Hematopoietic multipotent progenitor cell treated with erythropoietin and hydrocortisone succinate and interleukin-3 and kit ligand, for 4 days (in vitro differentiated cells): ENCODE measurements at regions not wholly inside any gene's neighbourhood (a gene's known extent, or its start where the extent isn't known, plus 50 kb on each side); places are given as distances from the start of the nearest gene placed in this dataset.
"Not testable (repeated sequence)": the region's sequence is repeated elsewhere in the genome, so short reads cannot be mapped to it uniquely, and the experiment has no call there.

Experiments used
- DNase-seq: peaks from one replicate; pipeline ENCODE4 v3.0.0-alpha.2; 2015

DNA sequence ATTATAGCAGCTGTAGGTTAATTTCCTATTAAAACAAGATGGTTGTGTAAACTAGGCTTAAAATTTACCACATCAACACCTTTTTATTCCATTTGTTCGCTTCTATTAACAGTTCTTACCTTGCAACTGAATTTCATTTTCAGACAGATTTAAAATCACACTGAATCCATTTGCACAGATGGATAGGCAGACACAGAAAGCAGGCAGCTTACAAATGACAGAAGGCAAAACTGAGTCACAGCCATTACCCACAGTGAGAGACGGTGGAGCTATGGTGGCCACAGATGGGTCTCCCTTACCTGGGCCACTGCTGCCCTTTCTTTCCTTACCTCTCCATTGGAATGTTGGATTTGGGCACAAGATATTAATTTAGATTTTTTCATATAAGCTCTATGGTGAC, 1567.8 kb upstream of the SLC10A2 start:
- DNase-seq = no peak

DNA sequence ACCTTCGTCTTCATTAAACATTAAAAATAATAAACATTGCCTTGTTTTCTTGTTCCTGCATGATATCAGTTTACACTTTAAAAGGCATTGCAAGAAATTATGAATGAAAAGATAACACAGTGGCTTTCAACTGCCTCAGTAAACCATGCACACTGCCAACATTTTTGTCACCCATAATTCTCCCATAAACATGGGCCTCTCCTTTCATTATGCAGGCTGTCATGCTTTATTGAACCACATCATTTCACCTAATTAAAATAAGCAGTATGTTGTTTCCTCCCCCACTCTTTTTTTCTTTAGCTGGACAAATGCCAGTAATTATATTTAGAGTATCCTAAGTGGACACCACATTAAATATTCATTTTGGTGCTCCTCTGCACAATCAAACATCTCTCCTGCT, 1566.5 kb upstream of the SLC10A2 start:
- no peak for DNase-seq

DNA sequence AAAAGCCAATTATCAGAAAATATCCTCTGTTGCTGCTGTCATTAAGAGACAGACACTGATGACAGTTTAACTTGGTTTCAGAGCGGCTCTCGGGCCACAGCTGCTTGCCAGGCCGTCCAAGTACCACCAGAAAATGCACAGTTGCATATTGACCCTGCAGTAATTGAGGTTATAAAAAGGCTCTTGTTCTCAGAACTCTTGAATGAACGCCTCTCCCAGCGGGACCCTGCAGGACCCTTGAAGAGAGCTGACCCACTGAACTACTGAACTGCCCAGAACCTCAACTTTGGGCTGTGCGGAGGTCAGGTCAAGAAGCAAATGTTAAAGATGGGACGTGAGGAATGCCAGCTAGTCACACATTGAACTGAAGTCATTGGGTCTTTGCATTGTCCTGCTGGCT, 1559.0 kb upstream of the SLC10A2 start:
- DNase-seq = no peak

DNA sequence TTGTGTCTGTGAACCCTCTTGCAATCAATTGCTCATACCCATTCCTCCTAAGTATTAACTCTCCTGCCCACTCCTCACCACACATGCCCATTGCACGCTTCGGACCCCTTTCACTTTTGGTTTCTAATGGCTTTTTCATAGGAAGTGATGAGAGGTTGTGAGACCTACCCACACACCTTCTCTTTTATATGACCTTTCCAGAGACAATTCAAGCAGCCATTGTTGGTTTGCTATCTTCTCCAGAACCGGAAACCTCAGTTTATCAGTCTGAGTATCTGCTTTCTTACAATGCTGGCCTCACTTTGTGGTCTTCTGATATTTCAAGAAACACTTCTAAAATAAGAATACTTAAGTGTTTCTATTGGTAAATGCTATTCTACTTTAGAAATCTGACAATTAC, 1550.8 kb upstream of the SLC10A2 start:
- no peak for DNase-seq

DNA sequence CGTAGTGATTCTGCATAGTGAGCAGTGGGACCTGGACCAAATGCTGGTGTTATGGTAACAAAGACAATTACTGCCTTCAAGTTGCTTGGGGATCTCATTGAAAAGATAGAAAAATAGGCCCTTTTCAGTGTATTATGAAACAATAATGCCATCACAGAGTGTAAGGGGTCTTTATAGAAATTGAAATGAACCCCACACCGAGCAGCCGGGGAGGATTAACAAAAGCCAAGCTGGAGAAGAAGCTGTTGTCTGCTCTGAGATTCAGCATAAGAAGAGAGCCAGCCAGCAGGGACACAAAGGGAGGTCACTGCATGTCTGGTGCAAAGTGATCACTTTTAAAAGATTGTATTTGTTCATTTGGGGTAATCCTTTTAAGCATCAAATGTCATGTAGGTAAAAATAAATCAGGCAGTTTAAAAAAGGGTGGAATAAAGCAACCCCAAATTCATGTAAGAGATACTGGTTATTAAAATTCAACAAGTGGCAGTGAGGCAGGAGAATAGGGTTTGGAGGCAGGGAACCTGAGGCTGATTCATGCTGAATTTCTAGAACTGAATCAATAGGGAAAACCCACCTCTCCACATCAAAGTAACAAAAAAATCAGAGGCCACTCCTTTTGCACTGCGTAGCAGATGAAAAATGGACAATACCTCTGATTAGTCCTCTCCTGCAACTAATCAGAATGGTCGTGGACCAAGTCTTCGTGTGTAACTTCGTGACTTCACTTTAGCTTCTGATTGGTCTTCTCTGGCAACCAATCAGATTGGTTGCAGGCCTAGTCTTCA, 1548.3 kb upstream of the SLC10A2 start:
- no peak for DNase-seq

DNA sequence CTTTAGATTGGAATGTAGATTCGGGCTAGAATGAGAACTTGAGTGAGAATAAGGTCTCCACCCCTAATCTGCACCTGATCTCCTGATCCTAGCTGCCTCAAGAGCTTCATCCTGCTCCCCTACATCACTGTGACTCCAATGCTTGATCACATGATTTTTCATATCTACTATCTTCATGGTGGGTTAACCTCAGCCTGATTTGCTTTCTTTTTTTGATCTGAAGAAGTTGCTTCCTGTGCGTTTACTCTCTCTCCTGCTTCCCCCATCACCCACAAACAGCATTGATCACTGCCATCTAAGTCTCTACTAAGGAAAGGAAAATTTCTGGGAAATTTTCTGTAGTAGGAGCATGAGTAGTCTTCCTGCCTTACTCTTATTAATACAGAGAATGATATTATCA, 1542.1 kb upstream of the SLC10A2 start:
- DNase-seq = no peak

DNA sequence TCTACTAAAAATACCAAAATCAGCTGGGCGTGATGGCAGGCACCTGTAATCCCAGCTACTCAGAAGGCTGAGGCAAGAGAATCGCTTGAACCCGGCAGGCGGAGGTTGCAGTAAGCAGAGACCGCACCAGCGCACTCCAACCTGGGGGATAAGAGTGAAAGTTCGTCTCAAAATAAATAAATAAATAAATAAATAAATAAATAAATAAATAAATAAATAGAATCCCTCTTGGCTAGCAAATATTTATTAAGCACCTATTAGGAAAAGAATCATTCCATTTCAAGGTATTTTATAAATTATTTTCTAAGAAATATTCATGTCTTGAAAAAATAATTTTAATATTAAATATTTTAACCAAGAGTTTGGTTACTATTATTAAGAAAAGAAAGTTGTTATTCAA, 1539.2 kb upstream of the SLC10A2 start:
- not testable (repeated sequence) for DNase-seq

DNA sequence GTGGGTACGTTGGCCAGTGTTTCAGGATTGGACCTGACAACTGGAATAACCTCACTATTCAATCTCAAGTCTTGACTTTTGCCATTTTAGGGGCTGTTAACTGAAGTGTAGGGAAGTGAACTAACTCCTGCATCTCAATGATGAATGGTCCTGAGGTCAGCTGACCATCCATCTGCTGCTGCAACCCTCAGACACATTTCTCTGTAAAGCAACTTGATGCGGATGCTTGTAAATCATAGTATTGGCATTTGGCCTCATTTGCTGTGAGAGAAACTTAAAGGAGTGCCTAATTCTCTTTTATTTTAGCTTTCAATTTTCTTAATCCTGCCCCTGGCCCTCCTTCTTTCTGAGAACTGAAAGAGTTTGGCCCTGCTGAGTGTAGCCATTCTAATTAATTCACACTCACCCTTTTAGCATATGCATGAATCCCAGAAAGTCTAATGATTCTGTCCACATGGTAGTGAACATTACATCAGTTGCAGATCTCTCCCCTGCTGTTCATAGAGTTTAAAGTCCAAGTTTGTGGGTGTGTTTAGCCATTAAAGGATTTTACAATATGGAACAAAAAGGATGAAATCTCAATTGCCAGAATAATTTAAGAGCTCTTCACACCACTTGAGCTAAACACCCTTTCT, 1531.4 kb upstream of the SLC10A2 start:
- no peak for DNase-seq

DNA sequence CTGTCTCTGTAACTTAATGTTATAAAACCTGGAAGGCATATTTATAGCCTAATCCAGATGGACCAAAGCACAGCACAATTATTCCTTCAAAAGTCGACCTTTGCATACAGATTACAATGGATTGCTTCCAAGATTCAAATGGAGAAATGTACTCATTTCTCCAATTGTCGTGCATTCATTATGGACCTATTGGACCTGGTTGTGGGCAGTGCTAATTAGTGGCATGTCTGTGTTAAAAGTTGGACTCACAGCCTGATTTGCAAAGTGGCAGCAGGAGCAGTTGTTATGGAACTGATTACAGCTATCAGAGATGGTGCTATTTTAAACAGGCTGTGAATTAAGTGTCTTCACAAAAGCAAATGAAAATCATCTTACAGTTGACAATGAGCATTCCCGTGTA, 1529.3 kb upstream of the SLC10A2 start:
- no peak for DNase-seq

DNA sequence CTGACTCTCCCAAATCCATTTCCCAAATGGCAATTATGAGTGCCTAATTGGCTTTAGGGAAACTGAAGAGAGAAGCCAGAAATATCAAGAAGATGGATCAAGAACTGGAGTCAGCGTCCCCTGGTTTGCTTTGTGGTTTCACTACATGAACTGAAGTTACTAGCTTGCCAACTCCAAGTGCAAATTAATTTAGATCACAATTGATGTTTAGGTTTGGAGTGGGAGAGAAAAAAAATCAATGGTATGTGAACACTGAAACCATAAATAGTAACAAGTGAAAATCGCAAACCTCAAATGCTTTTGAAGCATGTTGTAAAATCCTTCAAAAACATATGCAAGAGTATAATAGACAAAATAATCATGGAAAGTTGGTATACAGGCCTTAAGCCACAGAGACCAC, 1528.6 kb upstream of the SLC10A2 start:
- no peak for DNase-seq

DNA sequence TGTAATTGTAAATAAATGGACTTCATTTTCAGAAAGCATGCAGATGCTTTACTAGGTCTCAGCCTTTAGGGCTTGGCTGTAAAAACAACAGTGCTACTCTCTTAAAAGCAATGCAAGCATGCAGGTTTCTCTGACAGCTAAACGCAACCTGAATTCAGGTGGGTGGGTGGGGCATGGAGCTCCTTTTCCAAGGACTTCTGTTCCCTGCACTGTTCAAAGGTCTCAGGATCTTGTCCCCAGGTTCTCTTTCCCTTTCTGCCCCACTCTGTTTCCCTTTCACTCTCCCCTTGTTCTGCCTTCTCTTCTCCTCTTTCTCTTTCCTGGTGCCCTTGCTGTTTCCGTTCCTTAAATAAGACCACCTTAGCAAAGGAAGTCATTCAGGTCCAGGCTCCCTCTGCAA, 1527.5 kb upstream of the SLC10A2 start:
- no peak for DNase-seq

DNA sequence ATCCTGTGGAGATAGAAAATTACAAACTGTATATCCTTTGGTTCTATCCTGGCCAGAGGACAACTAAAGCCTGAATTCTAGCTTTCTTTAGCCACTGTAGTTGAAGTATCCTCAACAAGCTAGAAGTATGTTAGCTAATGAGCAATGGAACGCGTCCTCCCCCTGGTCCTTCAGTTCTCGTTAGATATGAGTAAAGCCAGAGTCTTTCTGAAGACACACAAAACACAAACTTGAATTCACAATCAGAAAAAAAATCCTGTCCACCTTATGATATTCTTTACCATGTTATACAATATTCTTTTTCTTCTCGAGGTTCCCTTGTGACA, 1527.0 kb upstream of the SLC10A2 start:
- DNase-seq = no peak

DNA sequence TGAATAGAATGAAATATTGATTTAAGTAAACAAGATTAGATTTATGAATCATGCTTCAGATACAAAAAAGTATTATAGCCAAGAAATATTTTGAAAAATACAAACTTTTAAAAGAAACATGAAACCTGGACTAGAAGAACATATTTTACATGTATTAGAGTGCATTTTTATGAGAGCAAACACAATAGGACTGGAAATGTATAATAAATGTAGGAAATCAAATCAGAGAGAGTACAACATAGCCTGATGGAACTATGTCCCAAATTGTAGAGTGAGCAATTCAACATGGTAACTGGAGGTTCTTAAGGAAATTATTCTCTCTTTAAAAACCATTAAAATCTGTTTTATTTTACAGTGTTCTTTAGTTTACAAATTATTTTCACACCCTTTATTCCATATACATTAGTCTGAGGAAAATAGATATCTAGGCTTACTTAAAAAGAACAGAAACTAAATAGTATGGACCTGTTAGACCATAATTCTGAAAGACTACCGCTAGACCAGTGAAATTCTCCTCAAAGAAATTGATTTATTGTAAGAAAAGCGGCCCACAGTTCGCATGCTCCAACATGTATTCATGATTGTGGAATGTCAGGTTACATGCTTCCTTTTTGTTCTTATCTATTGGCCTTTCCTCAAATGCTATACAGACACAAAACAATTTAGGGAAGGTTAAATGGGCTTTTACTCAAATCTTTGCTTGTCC, 1526.5 kb upstream of the SLC10A2 start:
- DNase-seq = no peak

DNA sequence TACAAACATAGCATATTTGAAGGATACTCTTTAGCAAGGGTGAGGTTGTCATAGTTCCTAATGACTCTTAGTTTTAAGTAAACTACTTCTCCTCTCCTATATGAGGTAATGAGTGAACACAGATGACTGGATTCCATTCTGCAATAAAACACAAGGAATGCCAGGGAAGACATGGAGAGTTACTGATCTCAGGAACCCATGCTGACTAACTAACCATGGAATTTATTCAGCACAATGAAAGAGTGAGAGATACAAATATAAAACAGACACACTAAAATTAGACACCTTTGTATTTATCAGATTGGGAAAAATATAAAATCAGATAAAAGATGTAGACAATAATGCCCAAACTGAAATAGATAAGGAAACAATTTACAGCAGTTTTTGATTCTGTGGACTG, 1525.9 kb upstream of the SLC10A2 start:
- no peak for DNase-seq

DNA sequence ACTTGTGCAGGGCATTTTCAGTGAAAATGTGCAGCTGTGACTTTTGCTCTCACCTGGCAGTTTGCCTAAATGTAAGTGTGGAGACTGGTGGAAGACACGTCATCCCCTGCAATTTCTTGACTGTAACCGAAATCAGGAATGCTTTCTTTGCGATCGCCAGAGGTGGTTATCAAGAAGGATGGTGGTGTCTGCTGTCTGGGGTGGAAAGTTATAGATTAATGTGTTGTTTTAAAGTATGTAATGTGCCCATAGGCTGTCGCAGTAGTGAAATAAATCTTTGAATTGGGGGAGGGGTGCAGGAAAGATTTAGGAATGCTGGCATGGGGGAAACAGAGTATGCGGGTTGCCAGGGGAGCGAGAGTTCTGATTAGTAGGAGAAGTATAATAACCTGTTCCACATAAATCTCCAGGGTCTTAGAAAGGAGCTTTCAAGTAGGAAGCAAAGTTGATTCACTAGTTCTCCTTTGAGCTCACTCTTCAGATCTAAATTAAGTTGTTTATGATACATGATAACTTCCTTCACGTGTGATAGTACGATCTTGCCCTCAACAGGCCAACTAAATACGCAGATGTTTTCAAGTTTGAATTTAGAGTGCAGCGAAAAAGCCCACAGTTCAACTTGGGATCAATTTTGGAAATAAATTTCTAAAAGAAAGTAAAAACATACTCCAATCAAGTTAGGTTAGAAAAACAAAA, 1520.0 kb upstream of the SLC10A2 start:
- DNase-seq = no peak

DNA sequence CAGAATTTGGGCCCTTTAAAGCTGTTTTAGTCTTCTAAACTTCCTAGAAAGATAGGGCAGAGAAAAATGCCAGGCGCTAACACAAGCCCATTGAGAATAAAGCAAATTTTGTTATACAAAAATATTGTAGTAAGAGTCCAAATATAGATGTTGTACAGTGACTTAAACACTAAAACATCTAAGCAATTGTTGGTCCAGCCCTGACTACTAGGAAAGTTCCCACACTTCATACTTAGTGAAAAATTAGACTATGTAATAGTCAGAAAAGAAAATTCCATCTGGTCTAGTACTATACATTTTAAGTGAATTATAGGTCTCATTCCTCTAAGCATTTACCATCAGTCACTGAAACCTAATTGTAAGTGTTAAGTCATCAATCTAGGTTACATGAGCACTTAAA, 1518.3 kb upstream of the SLC10A2 start:
- DNase-seq = no peak

DNA sequence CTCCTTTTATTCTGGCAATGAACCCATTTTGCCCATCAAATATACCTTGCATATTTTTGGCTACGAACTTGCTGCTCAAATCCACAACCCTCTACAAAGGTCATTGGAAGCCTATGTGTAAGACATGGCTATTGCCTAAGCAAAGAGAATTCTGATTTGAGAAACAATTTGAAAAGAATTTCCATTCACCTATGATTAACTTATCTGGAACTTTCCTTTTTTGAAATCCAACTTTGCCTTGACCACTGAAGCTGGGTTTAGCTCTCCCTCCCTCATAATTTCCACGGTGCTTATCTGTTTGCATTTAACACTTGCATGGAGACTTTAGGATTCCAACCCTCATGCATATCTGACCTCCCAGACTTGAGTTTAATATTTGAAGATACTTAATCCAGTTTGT, 1514.7 kb upstream of the SLC10A2 start:
- DNase-seq = no peak

DNA sequence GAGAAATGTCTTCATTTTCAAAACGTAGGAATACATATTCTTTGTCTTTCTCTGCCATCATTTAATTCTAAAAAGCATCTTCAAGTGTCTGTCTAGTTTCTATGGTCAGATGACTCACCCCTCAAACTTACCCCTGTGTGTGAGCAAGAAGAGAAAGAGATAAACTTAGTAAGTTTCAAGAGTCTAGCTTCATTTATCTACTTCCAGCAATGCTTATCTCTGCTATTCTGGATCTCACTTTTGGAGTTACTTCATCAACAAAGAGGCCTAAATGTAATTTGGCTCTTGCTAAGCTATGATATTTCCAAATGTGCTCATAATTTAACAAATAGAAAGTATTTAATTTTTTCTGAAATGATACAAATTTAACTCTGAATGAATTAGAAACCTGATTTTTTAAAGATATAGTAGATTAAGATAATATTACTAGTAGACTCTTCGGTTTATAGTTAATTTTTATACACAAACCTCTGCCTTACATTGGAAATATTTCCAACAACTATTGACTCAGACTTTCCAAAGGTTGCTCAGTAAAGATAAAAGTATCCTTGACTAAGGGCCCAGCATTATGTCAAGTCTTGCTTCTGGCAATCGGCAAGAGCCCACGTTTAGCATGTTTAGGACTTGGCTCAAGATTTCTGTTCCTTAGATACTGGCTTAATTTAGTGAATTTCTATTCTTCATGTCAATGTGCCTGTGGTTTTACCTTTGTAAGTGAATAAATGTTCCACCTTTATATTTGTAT, 1511.0 kb upstream of the SLC10A2 start:
- DNase-seq = peak; percentile 4

DNA sequence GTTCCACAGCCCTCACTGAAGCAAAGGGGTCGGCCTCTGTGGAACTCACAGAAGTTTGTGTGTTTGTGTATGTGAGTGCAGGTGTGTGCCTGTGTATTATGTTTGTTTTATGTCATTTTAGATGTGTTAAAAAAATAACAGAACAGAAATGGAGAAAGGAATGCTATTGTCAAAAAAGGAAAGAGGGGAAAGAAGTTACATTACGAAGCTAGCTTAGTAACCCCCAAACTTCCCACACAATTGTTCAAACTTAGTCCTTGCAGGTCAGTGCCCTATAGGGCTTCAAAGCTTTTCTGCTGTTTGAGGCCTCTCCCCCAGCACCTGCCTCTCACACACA, 1505.6 kb upstream of the SLC10A2 start:
- no peak for DNase-seq

DNA sequence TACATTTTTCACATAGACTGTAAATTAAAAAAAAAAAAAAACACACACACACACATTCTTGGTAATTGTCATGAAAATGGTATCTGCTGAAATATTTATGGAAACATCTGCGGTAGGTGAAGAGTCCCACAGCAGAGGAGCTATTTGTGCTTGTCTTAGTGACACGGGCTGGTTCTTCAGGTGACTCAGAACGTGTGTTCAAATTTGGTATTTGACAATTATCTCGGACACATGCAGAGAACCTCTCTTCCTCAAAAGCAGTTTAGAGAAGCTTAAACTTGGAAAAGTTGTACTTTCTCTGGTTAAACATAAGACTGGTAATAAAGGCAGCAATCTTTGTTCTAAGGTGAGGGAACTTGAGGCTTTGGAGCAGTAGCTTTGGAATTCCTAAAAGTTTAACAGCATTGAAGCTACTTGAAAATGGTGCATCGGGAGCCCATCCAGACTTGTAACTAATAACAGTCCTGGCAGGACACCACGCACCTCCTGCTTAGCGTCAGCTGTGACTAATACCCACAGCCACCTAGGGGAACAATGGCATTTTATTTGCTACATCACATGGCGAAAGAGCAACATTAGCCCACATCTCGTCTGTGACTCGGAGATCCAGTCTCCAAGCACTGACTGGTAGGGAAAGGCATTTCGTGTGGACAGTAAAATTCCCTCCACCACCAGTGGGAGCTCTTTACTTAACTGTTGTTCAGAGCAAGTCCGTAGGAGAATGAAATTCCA, 1505.1 kb upstream of the SLC10A2 start:
- DNase-seq = peak; percentile 55

DNA sequence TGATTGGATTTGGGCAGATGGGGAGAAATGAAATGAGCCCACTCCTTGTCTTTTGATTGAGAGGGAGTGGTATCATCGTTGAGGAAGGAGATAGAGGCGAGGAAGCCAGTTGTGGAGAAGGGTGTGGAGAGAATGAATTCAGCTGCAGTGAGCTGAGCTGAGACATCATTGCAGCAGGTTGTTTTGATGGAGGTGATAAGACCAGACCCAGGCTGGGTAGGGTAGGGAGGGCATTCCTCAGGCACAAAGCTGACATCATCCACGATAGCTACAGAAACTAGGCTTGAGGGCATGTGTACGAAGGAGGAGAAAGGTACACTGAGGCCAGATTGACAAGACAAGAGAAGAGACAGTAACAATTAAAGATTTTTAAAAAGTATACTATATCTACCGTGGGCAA, 1500.9 kb upstream of the SLC10A2 start:
- DNase-seq = no peak

DNA sequence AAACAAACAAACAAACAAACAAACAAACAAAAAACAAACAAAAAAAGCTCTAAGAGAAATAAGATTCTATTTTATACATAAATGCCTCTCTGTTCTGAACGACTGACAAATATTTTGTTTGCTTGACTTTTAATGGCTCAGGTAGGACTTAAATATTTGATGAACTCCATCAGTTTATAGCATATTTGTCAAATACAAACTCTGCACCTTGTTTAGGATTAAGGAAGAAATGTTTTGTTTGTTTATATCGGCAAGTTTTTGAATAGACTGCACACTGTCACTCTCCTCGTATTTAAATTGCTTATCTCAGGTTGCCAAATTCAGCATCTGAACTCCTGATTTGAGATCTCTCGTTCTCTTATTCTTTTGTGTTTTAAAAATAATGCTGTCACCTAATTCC, 1499.7 kb upstream of the SLC10A2 start:
- DNase-seq = no peak

DNA sequence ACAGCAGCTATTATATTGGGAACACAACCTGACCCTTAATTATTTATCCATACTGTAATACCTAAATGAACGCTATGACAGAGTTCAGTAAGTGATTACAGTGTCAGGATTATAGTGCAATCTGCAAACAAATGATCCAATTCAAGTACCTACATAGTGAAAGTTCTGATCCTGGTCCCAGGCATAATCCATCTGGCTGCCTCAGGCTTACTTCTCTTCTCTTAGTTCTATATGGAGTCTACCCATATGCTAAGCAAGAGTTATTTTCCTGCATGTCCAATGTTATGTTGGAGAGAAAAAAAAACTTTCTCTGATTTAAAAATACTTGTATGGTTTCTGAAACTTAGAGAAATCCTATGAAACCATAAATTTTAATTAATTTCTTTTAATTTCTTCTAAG, 1487.7 kb upstream of the SLC10A2 start:
- DNase-seq = no peak
